ENCODE measurements at regions not wholly inside any gene's neighbourhood (a gene's known extent, or its start where the extent isn't known, plus 50 kb on each side); places are given as distances from the start of the nearest gene placed in this dataset.
"Not testable (repeated sequence)": the region's sequence is repeated elsewhere in the genome, so short reads cannot be mapped to it uniquely, and the experiment has no call there.

GRCh38 chr6:145570336-145570735, 165.0 kb downstream of the EPM2A start:
- not testable (repeated sequence) for TF ChIP-seq CTCF, POLR2AphosphoS5 (IDR thresholded peaks at IDR 0.05)

All from suprapubic skin (tissue), 3 donors.